HG02981 (cell line): ENCODE measurements at regions not wholly inside any gene's neighbourhood (a gene's known extent, or its start where the extent isn't known, plus 50 kb on each side); places are given as distances from the start of the nearest gene placed in this dataset.
"Not testable (repeated sequence)": the region's sequence is repeated elsewhere in the genome, so short reads cannot be mapped to it uniquely, and the experiment has no call there.

ENCODE experiments used
- ATAC-seq: cut with Tn5 transposase; IDR thresholded peaks from one replicate; pipeline ENCODE4 v1.9.1; 2021; ENCODE audit warnings: mild to moderate bottlenecking, moderate library complexity; ENCODE audit not compliant: unreplicated experiment

DNA sequence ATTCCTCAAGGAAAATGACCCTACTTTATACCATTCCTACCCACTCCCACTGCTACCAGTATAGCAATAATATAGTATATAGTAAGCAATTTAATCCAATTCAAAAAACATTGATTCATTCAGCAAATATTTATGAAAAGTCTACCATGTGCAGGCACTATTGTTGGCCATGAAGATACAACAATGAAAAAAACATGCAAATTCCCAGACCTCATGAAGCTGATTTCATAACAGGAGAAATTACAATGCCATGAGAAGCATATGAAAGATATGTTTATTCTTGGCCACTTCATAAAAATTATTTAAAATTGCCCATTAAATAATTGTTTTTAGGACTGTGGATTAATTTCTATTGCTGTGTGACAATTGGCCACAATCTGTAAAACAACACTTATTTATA, 315.8 kb upstream of the COL8A1 start:
- ATAC-seq: no peak

- ATAC-seq: no peak
These were observed 317.1 kb upstream of the COL8A1 start for GRCh38 chr3:99321261-99321660.

DNA sequence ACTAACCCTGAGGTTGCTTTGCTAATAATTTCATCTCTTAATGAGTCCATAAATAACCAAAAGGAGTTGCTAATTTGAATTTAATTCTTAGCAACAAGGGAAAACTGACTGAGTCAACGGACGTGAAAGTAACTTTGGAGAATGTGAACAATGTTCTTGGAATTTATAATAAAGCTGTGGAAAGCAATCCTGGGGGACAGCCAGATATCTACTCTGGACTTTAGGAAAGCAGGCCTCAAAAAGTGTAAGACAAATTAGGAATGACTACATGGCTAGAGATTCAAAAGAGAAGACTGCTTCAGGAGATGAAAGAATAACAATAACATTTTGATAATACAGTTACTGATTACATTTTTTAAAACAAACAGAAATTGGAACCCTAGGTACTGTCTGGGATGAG, 318.4 kb upstream of the COL8A1 start:
- no peak for ATAC-seq

DNA sequence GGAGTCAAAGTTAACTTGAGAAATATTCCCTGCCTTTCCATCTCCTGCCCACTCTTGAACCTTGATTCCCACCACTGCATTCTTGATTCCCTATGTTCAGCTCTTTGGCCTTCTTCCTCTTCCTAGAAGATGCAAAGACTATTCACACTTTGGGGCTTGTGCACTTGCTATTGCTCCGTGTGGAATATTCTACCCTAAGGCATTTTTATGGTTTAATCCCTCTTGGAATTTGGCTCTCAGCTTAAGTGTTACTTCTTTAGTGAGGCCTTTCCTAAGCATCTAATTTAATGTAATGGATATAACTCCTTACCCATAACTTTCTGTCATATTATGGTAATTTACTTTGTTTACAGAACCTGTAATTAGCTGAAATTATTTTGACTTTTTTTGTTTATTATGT, 318.9 kb upstream of the COL8A1 start:
- ATAC-seq: no peak

DNA sequence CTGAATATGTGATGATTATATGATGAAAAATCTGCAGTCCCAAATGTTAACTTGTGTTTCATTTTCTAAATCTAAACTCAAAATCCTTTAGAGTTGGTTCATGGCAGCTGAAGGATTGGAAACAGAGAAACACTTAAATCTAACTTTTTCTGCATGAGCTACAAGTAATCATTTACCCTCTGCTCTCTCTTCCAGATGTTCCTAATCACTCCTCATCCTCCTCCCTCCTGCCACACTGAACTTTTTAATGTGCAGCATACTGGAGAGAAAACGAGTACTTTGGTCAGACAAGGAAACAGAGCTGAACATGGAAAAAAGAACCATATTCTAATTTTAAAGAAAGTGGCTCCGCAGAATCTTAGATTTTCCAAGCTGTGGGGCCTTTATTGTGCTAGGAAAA, 321.2 kb upstream of the COL8A1 start:
- ATAC-seq: no peak

DNA sequence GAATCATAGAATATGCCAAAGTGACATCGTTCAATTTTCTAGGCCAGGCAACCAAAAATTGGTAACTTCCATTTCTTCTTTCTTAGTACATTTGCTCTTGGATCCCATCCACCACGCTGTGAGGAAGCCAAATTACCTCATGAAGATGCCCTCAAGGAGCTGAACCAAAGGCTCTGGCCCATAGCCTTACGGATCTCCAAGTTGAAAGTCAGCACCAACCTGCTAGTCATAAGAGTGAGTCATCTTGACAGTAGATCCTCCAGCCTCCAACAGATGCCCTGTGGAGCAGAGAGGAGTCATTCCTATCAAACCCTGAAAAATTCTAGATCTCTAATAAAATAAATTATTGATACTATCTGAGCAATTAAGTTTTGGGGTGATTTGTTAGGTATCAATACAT, 322.5 kb upstream of the COL8A1 start:
- no peak for ATAC-seq

GRCh38 chr3:99313485-99313884, 324.9 kb upstream of the COL8A1 start:
- no peak for ATAC-seq

DNA sequence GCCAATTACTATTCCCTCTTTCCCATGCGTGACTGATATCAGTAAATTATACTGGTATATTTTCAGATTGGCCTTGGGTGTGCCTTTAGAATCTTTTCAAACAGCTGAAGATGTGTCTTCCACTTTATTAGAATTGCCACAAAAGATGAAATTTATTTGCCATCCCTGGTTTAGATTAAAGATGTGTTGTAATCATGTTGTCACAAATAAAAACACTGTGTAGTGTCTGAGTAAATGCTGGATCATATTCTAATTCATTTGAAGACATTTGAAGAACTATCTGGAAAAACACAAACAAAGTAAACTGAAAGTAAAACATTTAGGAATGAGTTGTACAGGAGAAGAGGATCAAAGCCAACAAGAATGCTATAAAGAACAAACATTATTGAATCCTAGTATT, 339.7 kb upstream of the COL8A1 start:
- no peak for ATAC-seq

- ATAC-seq: no peak
These were observed 342.6 kb upstream of the COL8A1 start for GRCh38 chr3:99295836-99296235.

- ATAC-seq: not testable (repeated sequence)
These were observed 344.3 kb upstream of the COL8A1 start for GRCh38 chr3:99294092-99294491.

DNA sequence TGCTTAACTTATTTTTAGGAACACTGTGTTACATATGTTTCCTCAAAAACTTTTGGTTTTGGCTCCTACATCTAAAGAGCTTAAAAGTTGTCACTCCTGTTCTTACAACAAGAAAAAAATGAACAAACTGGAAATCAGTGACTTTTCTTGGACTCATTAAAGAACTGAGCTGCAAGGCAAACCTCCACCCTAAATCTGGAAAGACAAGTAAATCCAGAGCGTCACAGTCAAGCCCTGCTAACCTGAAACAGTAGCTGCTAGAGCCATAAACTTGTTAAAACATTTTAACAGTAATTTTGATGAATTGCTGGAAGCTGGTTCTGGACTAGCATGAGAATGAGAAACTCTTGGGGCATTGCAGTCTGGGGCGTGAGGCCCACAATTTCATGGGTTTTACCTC, 350.5 kb upstream of the COL8A1 start:
- ATAC-seq: no peak

GRCh38 chr3:99286266-99286845, 352.0 kb upstream of the COL8A1 start:
- no peak for ATAC-seq

- no peak for ATAC-seq
These were observed 368.3 kb upstream of the DCBLD2 start for GRCh38 chr3:99269606-99270351.

GRCh38 chr3:99256788-99257187, 355.3 kb upstream of the DCBLD2 start:
- no peak for ATAC-seq

DNA sequence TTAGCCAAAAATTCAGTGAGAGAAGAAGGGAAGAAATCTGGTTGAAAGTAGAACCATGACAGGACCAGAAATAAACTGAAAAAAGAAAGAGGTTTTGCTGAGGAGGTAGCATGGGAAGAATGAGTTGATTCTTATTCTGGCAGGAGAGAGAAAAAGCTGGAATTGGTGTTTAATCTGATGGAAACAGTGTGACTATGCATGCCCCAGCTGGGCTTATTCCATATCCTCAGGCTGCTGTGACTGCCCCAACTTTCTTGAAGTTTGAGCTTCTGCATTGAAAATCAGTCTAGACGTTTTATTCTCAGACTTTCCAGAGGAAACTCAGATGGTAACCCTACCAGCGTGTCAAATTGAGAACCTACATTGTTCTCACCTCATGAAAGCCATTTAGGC, 352.5 kb upstream of the DCBLD2 start:
- no peak for ATAC-seq

DNA sequence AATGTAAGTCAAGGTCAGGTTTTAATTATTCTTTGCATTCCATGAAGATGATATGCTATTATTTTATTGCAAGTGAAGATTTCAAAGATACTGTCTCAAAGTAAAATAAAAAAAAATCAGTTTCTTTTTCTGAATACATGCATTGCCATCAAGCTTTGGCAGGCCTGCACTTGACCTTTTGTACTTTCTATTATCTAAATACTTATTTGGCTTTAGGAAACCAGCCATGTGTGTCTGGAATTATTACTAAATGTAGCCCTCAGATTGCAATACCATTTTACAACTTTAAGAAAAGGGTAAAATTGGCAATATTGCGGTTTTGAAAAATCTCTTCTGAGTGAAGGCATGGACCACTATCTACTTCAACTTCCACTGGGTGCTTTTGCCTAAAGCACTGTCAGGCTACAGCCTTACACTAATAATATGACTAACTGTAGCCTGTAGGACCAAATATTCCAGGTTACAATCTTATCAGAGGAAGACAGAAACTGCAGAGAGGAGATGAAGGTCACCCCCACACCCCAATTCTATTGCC, 349.4 kb upstream of the DCBLD2 start:
- no peak for ATAC-seq

GRCh38 chr3:99250272-99250671, 348.8 kb upstream of the DCBLD2 start:
- ATAC-seq: no peak

GRCh38 chr3:99249627-99250026, 348.1 kb upstream of the DCBLD2 start:
- ATAC-seq: no peak

- no peak for ATAC-seq
These were observed 347.4 kb upstream of the DCBLD2 start for GRCh38 chr3:99248913-99249312.

DNA sequence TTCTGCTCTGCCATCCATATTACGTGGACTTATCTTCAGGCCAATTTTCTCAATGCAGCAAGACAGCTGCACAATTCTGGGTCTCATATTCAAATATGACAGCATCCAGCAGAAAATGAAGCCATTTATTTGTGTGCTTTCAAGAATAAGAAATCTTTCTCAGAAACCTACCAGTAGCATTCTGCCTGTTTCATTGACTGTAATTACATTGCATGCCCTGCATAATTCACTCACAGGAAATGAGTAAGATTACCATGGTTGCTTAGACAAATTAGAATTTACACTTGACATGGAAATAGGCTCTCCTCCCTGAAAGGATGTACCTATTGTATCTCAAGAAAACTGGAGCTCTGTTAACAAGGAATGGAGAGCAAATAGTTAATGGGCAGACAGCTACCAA, 346.6 kb upstream of the DCBLD2 start:
- no peak for ATAC-seq

GRCh38 chr3:99246010-99246654, 344.6 kb upstream of the DCBLD2 start:
- no peak for ATAC-seq

DNA sequence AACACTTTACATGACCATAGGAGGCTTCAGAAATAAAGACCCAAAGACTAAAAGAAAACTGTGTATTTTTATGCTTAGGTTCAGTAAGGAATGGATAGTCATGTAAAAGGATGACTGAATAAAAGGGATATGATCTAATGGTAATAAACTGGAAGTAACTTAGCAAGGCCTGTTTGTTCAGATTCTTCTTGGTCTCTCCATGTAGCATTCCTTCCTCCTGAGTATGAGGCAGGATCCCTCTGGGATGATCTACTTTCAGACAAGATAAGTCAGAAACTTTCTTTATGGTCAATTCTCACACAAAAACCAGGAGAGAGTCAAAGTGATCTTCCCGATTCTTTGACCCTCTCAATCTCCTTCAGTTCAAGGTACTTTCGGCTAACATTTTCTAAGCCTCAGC, 340.8 kb upstream of the DCBLD2 start:
- no peak for ATAC-seq
